Stimulated activated CD8-positive, alpha-beta memory T cell treated with anti-CD3 and anti-CD28 coated beads, Interleukin-15, amount 100 ng/mL, for 4 hours (primary cell): ENCODE measurements at regions not wholly inside any gene's neighbourhood (a gene's known extent, or its start where the extent isn't known, plus 50 kb on each side); places are given as distances from the start of the nearest gene placed in this dataset.
"Not testable (repeated sequence)": the region's sequence is repeated elsewhere in the genome, so short reads cannot be mapped to it uniquely, and the experiment has no call there.

Experiments
- DNase-seq, 2 donors: peaks; one replicate each; pipeline ENCODE4 v3.0.0-alpha.2; 2020; ENCODE audit warnings: low read depth in 2 of 2

GRCh38 chr2:195313962-195314361, 343.1 kb upstream of the SLC39A10 start:
- DNase-seq: no peak

GRCh38 chr2:195312662-195313061, 344.4 kb upstream of the SLC39A10 start:
- DNase-seq: no peak

GRCh38 chr2:195308163-195308562, 348.9 kb upstream of the SLC39A10 start:
- DNase-seq: no peak

- DNase-seq: no peak
These were observed 349.3 kb upstream of the SLC39A10 start for GRCh38 chr2:195307751-195308150.

- no peak for DNase-seq
These were observed 352.7 kb upstream of the SLC39A10 start for GRCh38 chr2:195304310-195304709.

- DNase-seq: no peak
These were observed 356.4 kb upstream of the SLC39A10 start for GRCh38 chr2:195300631-195301030.

- no peak for DNase-seq
These were observed 357.4 kb upstream of the SLC39A10 start for GRCh38 chr2:195299600-195299999.

GRCh38 chr2:195296490-195296889, 360.5 kb upstream of the SLC39A10 start:
- no peak for DNase-seq

GRCh38 chr2:195289081-195289480, 367.9 kb upstream of the SLC39A10 start:
- DNase-seq: no peak

GRCh38 chr2:195279840-195280427, 377.1 kb upstream of the SLC39A10 start:
- DNase-seq: no peak

GRCh38 chr2:195270466-195271039, 386.5 kb upstream of the SLC39A10 start:
- DNase-seq: no peak

GRCh38 chr2:195269220-195269619, 387.8 kb upstream of the SLC39A10 start:
- no peak for DNase-seq

- DNase-seq: no peak
These were observed 399.0 kb upstream of the SLC39A10 start for GRCh38 chr2:195257979-195258378.

- no peak for DNase-seq
These were observed 405.0 kb upstream of the SLC39A10 start for GRCh38 chr2:195252018-195252417.

- DNase-seq: no peak
These were observed 405.8 kb upstream of the SLC39A10 start for GRCh38 chr2:195251214-195251613.

- no peak for DNase-seq
These were observed 418.2 kb upstream of the SLC39A10 start for GRCh38 chr2:195238826-195239225.

GRCh38 chr2:195238379-195238778, 418.6 kb upstream of the SLC39A10 start:
- DNase-seq: no peak

GRCh38 chr2:195228547-195228946, 428.5 kb upstream of the SLC39A10 start:
- not testable (repeated sequence) for DNase-seq

- no peak for DNase-seq
These were observed 443.0 kb upstream of the SLC39A10 start for GRCh38 chr2:195214072-195214471.

- DNase-seq: no peak
These were observed 444.4 kb upstream of the SLC39A10 start for GRCh38 chr2:195212586-195212985.

GRCh38 chr2:195202163-195202845, 454.7 kb upstream of the SLC39A10 start:
- DNase-seq: no peak

GRCh38 chr2:195199864-195200263, 457.2 kb upstream of the SLC39A10 start:
- DNase-seq: no peak

GRCh38 chr2:195181059-195181705, 475.8 kb upstream of the SLC39A10 start:
- DNase-seq: no peak
